ENCODE measurements at regions not wholly inside any gene's neighbourhood (a gene's known extent, or its start where the extent isn't known, plus 50 kb on each side); places are given as distances from the start of the nearest gene placed in this dataset.

DNA sequence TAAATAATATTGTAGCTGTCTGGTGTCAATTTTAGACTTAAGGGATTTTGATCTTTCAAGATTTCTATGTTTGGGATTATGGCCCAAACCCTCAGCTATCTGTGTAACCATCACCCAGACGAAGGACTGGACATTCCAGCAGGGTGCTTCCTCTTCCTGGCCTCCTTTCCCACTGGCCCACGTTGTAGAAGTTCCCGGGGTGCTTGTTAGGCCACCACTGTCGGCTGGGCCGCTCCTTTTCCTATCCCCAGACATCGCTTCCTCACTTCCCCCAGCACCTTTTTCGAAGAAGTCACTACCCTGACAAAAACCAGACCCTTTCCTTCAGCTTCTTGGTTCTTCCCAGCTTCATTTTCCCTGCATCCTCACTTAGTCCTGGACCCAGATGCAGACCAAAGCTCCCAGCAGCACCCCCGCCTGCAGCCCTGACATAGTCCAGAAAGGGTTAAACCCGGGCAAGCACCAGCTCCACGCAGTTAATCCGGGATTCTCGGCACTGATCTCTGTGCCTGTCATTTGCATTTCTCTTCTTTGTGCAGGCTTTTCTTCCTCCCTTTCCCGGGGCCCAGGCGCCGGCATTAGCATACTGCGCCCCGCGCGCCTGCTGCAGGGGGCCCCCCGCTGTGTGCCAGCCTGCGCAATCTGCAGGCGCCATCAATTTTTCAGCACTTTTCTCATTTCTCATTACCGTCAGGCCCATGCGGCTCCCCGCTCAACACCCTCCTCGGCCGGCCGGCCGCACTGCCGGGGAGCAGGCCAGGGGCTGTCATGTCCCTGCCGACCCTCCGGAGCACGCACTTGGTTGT is 90.6 kb downstream of the ZNF621 start:
- TF ChIP-seq, protein P1, sequence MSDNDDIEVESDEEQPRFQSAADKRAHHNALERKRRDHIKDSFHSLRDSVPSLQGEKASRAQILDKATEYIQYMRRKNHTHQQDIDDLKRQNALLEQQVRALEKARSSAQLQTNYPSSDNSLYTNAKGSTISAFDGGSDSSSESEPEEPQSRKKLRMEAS (CRISPR knock-in tag; IDR thresholded peaks at IDR 0.05) = no peak
- no peak for TF ChIP-seq FOXM1 (IDR thresholded peaks at IDR 0.05; ENCODE audit: low read depth)
- no peak for TF ChIP-seq FOXM1 (CRISPR knock-in tag; IDR thresholded peaks at IDR 0.05; ENCODE audit: low read depth)
- TF ChIP-seq, protein P2, sequence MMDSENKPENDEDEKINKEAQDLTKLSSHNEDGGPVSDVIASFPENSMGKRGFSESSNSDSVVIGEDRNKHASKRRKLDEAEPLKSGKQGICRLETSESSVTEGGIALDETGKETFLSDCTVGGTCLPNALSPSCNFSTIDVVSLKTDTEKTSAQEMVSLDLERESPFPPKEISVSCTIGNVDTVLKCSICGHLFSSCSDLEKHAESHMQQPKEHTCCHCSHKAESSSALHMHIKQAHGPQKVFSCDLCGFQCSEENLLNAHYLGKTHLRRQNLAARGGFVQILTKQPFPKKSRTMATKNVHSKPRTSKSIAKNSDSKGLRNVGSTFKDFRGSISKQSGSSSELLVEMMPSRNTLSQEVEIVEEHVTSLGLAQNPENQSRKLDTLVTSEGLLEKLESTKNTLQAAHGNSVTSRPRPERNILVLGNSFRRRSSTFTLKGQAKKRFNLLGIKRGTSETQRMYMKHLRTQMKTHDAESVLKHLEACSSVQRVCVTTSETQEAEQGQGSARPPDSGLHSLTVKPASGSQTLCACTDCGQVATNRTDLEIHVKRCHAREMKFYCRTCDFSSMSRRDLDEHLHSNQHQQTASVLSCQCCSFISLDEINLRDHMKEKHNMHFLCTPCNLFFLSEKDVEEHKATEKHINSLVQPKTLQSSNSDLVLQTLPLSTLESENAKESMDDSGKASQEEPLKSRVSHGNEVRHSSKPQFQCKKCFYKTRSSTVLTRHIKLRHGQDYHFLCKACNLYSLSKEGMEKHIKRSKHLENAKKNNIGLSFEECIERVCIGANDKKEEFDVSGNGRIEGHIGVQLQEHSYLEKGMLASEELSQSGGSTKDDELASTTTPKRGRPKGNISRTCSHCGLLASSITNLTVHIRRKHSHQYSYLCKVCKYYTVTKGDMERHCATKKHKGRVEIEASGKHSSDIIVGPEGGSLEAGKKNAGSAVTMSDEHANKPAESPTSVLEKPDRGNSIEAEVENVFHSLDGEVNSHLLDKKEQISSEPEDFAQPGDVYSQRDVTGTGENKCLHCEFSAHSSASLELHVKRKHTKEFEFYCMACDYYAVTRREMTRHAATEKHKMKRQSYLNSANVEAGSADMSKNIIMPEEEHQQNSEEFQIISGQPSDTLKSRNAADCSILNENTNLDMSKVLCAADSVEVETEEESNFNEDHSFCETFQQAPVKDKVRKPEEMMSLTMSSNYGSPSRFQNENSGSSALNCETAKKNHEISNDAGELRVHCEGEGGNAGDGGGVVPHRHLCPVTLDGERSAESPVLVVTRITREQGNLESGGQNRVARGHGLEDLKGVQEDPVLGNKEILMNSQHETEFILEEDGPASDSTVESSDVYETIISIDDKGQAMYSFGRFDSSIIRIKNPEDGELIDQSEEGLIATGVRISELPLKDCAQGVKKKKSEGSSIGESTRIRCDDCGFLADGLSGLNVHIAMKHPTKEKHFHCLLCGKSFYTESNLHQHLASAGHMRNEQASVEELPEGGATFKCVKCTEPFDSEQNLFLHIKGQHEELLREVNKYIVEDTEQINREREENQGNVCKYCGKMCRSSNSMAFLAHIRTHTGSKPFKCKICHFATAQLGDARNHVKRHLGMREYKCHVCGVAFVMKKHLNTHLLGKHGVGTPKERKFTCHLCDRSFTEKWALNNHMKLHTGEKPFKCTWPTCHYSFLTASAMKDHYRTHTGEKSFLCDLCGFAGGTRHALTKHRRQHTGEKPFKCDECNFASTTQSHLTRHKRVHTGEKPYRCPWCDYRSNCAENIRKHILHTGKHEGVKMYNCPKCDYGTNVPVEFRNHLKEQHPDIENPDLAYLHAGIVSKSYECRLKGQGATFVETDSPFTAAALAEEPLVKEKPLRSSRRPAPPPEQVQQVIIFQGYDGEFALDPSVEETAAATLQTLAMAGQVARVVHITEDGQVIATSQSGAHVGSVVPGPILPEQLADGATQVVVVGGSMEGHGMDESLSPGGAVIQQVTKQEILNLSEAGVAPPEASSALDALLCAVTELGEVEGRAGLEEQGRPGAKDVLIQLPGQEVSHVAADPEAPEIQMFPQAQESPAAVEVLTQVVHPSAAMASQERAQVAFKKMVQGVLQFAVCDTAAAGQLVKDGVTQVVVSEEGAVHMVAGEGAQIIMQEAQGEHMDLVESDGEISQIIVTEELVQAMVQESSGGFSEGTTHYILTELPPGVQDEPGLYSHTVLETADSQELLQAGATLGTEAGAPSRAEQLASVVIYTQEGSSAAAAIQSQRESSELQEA (IDR thresholded peaks at IDR 0.05; ENCODE audit: low read depth) = no peak
- no peak for TF ChIP-seq SMAD3 (CRISPR knock-in tag; conservative IDR thresholded peaks at IDR 0.05)
- no peak for TF ChIP-seq JUND (IDR thresholded peaks at IDR 0.05; ENCODE audit: borderline replicate concordance, low read depth, low read length)
- no peak for TF ChIP-seq JUND (tag; IDR thresholded peaks at IDR 0.05; ENCODE audit: borderline replicate concordance, low read depth, low read length)
- TF ChIP-seq, protein P3, sequence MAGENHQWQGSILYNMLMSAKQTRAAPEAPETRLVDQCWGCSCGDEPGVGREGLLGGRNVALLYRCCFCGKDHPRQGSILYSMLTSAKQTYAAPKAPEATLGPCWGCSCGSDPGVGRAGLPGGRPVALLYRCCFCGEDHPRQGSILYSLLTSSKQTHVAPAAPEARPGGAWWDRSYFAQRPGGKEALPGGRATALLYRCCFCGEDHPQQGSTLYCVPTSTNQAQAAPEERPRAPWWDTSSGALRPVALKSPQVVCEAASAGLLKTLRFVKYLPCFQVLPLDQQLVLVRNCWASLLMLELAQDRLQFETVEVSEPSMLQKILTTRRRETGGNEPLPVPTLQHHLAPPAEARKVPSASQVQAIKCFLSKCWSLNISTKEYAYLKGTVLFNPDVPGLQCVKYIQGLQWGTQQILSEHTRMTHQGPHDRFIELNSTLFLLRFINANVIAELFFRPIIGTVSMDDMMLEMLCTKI (IDR thresholded peaks at IDR 0.05; ENCODE audit: partially characterized antibody) = no peak
- TF ChIP-seq, protein P4, sequence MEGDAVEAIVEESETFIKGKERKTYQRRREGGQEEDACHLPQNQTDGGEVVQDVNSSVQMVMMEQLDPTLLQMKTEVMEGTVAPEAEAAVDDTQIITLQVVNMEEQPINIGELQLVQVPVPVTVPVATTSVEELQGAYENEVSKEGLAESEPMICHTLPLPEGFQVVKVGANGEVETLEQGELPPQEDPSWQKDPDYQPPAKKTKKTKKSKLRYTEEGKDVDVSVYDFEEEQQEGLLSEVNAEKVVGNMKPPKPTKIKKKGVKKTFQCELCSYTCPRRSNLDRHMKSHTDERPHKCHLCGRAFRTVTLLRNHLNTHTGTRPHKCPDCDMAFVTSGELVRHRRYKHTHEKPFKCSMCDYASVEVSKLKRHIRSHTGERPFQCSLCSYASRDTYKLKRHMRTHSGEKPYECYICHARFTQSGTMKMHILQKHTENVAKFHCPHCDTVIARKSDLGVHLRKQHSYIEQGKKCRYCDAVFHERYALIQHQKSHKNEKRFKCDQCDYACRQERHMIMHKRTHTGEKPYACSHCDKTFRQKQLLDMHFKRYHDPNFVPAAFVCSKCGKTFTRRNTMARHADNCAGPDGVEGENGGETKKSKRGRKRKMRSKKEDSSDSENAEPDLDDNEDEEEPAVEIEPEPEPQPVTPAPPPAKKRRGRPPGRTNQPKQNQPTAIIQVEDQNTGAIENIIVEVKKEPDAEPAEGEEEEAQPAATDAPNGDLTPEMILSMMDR (IDR thresholded peaks at IDR 0.05 in 2 of 3, conservative IDR thresholded peaks at IDR 0.05 in 1 of 3; ENCODE audit: insufficient read depth in 2 of 3, low read depth in 1 of 3, low read length in 3 of 3) = no peak
- no peak for TF ChIP-seq ZNF146 (CRISPR knock-in tag; IDR thresholded peaks at IDR 0.05; ENCODE audit: unreplicated experiment)
